Astrocyte (in vitro differentiated cells and primary cell): ENCODE measurements at regions not wholly inside any gene's neighbourhood (a gene's known extent, or its start where the extent isn't known, plus 50 kb on each side); places are given as distances from the start of the nearest gene placed in this dataset.

ENCODE experiments used
- EZH2 ChIP-seq: IDR thresholded peaks from 2 replicates; pipeline ENCODE4 v1.6.1; 2012; ENCODE audit warnings: mild to moderate bottlenecking, low read length, inconsistent platforms; ENCODE audit not compliant: insufficient read depth
- TF ChIP-seq, protein P1 (sequence below): IDR thresholded peaks from 2 replicates; pipeline ENCODE4 v1.5.1; 2011; ENCODE audit warnings: low read depth, mild to moderate bottlenecking, inconsistent platforms, low read length, moderate library complexity; ENCODE audit not compliant: insufficient read depth

DNA sequence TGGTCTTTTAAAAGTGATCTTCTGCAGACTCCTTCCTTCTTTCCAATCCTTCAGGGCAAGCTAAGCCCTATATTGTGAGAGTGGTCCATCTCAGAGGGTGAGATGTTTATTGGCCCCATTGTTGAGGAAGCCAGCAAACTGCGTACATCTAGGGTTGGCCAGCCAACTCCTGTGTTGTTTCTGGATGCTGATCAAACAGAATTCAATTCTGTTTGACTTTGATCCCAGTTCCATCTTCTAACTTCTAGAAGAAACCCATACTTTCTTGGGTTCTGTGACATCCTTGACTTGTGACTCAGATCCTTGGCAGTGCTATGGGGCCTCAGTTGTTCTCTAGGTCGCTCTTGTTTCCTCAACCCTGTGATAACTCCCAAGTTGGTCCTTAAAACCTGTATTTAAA lies 116.2 kb downstream of the LSMEM1 start:
- TF ChIP-seq, protein P1, sequence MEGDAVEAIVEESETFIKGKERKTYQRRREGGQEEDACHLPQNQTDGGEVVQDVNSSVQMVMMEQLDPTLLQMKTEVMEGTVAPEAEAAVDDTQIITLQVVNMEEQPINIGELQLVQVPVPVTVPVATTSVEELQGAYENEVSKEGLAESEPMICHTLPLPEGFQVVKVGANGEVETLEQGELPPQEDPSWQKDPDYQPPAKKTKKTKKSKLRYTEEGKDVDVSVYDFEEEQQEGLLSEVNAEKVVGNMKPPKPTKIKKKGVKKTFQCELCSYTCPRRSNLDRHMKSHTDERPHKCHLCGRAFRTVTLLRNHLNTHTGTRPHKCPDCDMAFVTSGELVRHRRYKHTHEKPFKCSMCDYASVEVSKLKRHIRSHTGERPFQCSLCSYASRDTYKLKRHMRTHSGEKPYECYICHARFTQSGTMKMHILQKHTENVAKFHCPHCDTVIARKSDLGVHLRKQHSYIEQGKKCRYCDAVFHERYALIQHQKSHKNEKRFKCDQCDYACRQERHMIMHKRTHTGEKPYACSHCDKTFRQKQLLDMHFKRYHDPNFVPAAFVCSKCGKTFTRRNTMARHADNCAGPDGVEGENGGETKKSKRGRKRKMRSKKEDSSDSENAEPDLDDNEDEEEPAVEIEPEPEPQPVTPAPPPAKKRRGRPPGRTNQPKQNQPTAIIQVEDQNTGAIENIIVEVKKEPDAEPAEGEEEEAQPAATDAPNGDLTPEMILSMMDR: no peak
- TF ChIP-seq EZH2: no peak
